ENCODE measurements at regions not wholly inside any gene's neighbourhood (a gene's known extent, or its start where the extent isn't known, plus 50 kb on each side); places are given as distances from the start of the nearest gene placed in this dataset.

DNA sequence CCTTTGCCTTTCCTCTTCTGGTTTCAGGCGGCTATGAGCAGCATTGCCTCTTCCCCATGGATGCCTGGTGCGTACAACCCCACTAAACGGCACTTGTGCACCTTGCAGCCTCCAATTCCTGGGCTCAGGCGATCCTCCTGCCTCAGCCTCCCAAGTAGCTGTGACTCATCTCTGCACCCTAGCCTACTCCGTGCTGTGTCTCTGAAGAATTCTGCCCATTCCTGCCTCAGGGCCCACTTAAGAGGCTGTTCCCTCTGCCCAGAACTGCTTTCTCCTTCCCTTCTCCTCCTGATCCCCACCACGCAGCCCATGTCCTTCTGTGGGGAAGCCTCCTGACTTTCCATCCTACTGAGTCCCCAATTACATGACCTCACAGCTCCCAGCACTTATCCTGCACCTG lies 142.2 kb upstream of the ZNF507 start:
- no peaks in the 10 kb centered on the region for H3K4me1 ChIP-seq
- ChIA-PET POLR2A (no interaction called here), CTCF (interaction anchor here (3.7 kb wide), 1 partner anchor 22 kb away, joined by 20 read pairs; no protein-coding TSS in a partner anchor)
- 7% methylated on average over 6 of the region's 6 CpGs for WGBS (ENCODE audit: missing lambda C conversion rate)
- H3K4me2 ChIP-seq = no peak overlapping the region
- FAIRE-seq = no peak
- ATAC-seq = no peak
- no peak overlapping the region for H3K27ac ChIP-seq
- H3K9me3 ChIP-seq = no peaks in the 10 kb centered on the region
- no peak for TF ChIP-seq NPAS2 (CRISPR knock-in tag; IDR thresholded peaks at IDR 0.05; ENCODE audit: borderline replicate concordance)
- TF ChIP-seq, protein P1, sequence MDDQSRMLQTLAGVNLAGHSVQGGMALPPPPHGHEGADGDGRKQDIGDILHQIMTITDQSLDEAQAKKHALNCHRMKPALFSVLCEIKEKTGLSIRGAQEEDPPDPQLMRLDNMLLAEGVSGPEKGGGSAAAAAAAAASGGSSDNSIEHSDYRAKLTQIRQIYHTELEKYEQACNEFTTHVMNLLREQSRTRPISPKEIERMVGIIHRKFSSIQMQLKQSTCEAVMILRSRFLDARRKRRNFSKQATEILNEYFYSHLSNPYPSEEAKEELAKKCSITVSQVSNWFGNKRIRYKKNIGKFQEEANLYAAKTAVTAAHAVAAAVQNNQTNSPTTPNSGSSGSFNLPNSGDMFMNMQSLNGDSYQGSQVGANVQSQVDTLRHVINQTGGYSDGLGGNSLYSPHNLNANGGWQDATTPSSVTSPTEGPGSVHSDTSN (IDR thresholded peaks at IDR 0.05) = no peak
- no peak for TF ChIP-seq CHD2 (IDR thresholded peaks at IDR 0.05; ENCODE audit: low read length, partially characterized antibody)
- no peak for TF ChIP-seq HOXB5 (CRISPR knock-in tag; IDR thresholded peaks at IDR 0.05)
- TF ChIP-seq JUNB (IDR thresholded peaks at IDR 0.05) = no peak
- no peak for TF ChIP-seq CEBPB (IDR thresholded peaks at IDR 0.05)
- no peak for TF ChIP-seq HEYL (CRISPR knock-in tag; IDR thresholded peaks at IDR 0.05)
- no peak for TF ChIP-seq HOXA7 (CRISPR knock-in tag; IDR thresholded peaks at IDR 0.05)
- TF ChIP-seq, protein P2, sequence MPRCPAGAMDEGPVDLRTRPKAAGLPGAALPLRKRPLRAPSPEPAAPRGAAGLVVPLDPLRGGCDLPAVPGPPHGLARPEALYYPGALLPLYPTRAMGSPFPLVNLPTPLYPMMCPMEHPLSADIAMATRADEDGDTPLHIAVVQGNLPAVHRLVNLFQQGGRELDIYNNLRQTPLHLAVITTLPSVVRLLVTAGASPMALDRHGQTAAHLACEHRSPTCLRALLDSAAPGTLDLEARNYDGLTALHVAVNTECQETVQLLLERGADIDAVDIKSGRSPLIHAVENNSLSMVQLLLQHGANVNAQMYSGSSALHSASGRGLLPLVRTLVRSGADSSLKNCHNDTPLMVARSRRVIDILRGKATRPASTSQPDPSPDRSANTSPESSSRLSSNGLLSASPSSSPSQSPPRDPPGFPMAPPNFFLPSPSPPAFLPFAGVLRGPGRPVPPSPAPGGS (IDR thresholded peaks at IDR 0.05) = no peak
- no peak for DNase-seq (ENCODE audit: low read depth in 1 of 2, low spot score in 1 of 2)
- H3K4me3 ChIP-seq = no peak overlapping the region

DNA sequence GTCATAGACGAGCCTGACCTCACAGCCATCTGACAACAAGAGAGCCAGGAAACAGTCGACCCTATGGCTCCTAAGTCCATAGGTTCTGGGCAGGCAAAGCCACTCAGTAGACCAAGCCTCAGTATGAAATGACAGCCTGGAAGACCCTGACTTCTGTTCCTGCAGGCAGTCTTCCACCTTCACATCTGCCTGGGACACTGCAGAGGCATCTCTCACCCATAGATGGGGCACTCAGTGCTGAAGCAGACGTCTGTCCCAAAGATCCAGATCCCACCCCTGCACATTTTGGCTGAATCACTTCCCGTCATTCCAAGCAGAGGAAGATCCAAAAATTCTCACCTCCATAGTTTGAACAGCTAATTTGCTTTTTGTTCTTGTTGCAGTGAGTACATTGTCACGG lies 139.3 kb upstream of the ZNF507 start:
- Histone ChIP-seq H3K4me1 (no peaks in the 10 kb centered on the region), H3K4me2 (no peak overlapping the region), H3K27ac (no peak overlapping the region), H3K4me3 (no peak overlapping the region), H3K9me3 (no peaks in the 10 kb centered on the region)
- 5% methylated on average over 5 of the region's 5 CpGs for WGBS (ENCODE audit: missing lambda C conversion rate)
- FAIRE-seq (no peak), ATAC-seq (peak; percentile 70 to 80), DNase-seq (ENCODE audit: low read depth in 1 of 2, low spot score in 1 of 2) (no peak)
- TF ChIP-seq CHD2 (IDR thresholded peaks at IDR 0.05; ENCODE audit: low read length, partially characterized antibody) (no peak), HOXB13 (CRISPR knock-in tag; IDR thresholded peaks at IDR 0.05; ENCODE audit: low read depth) (no peak), RAD21 (conservative IDR thresholded peaks at IDR 0.05 in 1 of 2, IDR thresholded peaks at IDR 0.05 in 1 of 2) (no peak), MYC (IDR thresholded peaks at IDR 0.05; ENCODE audit: borderline replicate concordance, low read length) (no peak), HDAC2 (IDR thresholded peaks at IDR 0.05) (no peak), POLR2AphosphoS2 (conservative IDR thresholded peaks at IDR 0.05; ENCODE audit: low read length) (no peak), FOSL2 (IDR thresholded peaks at IDR 0.05) (no peak), FOSL2 (CRISPR knock-in tag; IDR thresholded peaks at IDR 0.05) (no peak), CHD4 (IDR thresholded peaks at IDR 0.05; ENCODE audit: borderline replicate concordance) (no peak), CBX2 (IDR thresholded peaks at IDR 0.05; ENCODE audit: borderline replicate concordance, low read depth) (no peak), EHF (CRISPR knock-in tag; IDR thresholded peaks at IDR 0.05) (no peak), ZSCAN20 (CRISPR knock-in tag; IDR thresholded peaks at IDR 0.05) (no peak), FOSB (CRISPR knock-in tag; IDR thresholded peaks at IDR 0.05) (no peak), SREBF2 (IDR thresholded peaks at IDR 0.05) (no peak), PHF8 (IDR thresholded peaks at IDR 0.05; ENCODE audit: borderline replicate concordance, low read depth) (no peak), CEBPB (IDR thresholded peaks at IDR 0.05) (no peak)
- TF ChIP-seq, protein P1 (IDR thresholded peaks at IDR 0.05) = no peak
- TF ChIP-seq, protein P3, sequence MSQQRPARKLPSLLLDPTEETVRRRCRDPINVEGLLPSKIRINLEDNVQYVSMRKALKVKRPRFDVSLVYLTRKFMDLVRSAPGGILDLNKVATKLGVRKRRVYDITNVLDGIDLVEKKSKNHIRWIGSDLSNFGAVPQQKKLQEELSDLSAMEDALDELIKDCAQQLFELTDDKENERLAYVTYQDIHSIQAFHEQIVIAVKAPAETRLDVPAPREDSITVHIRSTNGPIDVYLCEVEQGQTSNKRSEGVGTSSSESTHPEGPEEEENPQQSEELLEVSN (IDR thresholded peaks at IDR 0.05; ENCODE audit: borderline replicate concordance, low read depth) = no peak
- ChIA-PET POLR2A (no interaction called here), CTCF (interaction anchor here (3.3 kb wide), 1 partner anchor 18 kb away, joined by 19 read pairs; no protein-coding TSS in a partner anchor)

Data from A549 (cell line).